Esophagus squamous epithelium (tissue), 5 donors: ENCODE measurements at regions not wholly inside any gene's neighbourhood (a gene's known extent, or its start where the extent isn't known, plus 50 kb on each side); places are given as distances from the start of the nearest gene placed in this dataset.

Source experiments
- DNase-seq: peaks from one replicate; lab custom pipeline; 2025; lab: John Stamatoyannopoulos, UW
- H3K27ac ChIP-seq, 4 donors: fragments of 200-600 bp; sonication (generic); one replicate each; pipeline ENCODE4 v1.5.1; 2016 to 2019; ENCODE audit warnings: mild to moderate bottlenecking in 1 of 4
- H3K27me3 ChIP-seq, 4 donors: fragments of 200-600 bp; sonication (generic); 1 replicate in 3 of 4; 2 replicates in 1 of 4; pipeline versions ENCODE4 v1.5.1 to v1.6.0; 2017 to 2021; ENCODE audit warnings: antibody characterized with exemption in 1 of 4
- H3K36me3 ChIP-seq, 3 donors: fragments of 200-600 bp; sonication (generic); one replicate each; pipeline ENCODE4 v1.5.1; 2016 to 2019
- H3K4me1 ChIP-seq, 3 donors: fragments of 200-600 bp; sonication (generic); one replicate each; pipeline ENCODE4 v1.5.1; 2017 to 2019
- H3K4me3 ChIP-seq, 4 donors: fragments of 200-600 bp; sonication (generic); 1 replicate in 3 of 4; 2 replicates in 1 of 4; pipeline ENCODE4 v1.5.1; 2016 to 2019; ENCODE audit warnings: mild to moderate bottlenecking in 2 of 4, moderate library complexity in 1 of 4
- H3K9me3 ChIP-seq, 3 donors: fragments of 200-600 bp; sonication (generic); one replicate each; pipeline ENCODE4 v1.5.1; 2016 to 2019
- POLR2A ChIP-seq, 4 donors: fragments of 450-650 bp; IDR thresholded peaks; one replicate each; pipeline ENCODE4 v1.6.1; 2017; ENCODE audit warnings: antibody characterized with exemption in 4 of 4, mild to moderate bottlenecking in 4 of 4, moderate library complexity in 3 of 4
- WGBS, 2 donors: methylation state at CpG; one replicate each; pipeline ENCODE4 v1.1.5; 2018; 5-methylcytosine and 5-hydroxymethylcytosine counted together
- intact Hi-C: fragments of 100-400 bp; cut with DNase I; formaldehyde crosslinking; loops from one replicate; pipeline ENCODE4 v1.15.0; 2022
- TF ChIP-seq, protein P1 (sequence below), 6 experiments: fragments of 450-650 bp in 4 of 6; fragments of 200-600 bp in 2 of 6; sonication (generic) in 2 of 6; IDR thresholded peaks; one replicate each; pipeline ENCODE4 v1.5.1; 2016 to 2019; ENCODE audit warnings: antibody characterized with exemption in 6 of 6, mild to moderate bottlenecking in 4 of 6, moderate library complexity in 4 of 6
- donor health status: DM: yes; HTN: yes; CAD: no.

DNA sequence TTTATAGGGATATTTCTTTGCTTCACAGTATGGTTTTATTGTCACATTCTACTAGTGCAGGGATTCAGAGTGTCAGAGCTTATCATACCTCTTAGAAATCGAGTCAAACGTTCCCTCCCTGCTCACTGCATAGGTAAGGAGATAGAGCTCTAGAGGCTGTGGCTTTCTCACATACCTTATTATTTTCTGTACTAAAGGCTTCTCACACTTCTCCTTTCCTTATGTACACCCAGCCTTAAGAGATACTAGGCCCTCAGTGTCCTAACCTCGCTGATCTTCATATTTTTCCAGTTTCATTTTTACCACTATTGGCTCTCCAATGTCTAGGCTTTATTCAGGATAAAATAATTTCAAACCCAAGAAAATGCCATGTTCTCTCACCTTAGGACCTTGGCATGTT lies 297.3 kb upstream of the RIOK2 start:
- H3K27ac ChIP-seq = no peak overlapping the region
- H3K4me1 ChIP-seq = no peaks in the 10 kb centered on the region
- no peaks in the 10 kb centered on the region for H3K27me3 ChIP-seq
- no peaks in the 10 kb centered on the region for H3K36me3 ChIP-seq
- no peak overlapping the region for H3K4me3 ChIP-seq
- TF ChIP-seq, protein P1, sequence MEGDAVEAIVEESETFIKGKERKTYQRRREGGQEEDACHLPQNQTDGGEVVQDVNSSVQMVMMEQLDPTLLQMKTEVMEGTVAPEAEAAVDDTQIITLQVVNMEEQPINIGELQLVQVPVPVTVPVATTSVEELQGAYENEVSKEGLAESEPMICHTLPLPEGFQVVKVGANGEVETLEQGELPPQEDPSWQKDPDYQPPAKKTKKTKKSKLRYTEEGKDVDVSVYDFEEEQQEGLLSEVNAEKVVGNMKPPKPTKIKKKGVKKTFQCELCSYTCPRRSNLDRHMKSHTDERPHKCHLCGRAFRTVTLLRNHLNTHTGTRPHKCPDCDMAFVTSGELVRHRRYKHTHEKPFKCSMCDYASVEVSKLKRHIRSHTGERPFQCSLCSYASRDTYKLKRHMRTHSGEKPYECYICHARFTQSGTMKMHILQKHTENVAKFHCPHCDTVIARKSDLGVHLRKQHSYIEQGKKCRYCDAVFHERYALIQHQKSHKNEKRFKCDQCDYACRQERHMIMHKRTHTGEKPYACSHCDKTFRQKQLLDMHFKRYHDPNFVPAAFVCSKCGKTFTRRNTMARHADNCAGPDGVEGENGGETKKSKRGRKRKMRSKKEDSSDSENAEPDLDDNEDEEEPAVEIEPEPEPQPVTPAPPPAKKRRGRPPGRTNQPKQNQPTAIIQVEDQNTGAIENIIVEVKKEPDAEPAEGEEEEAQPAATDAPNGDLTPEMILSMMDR (IDR thresholded peaks at IDR 0.05) = no peak
- TF ChIP-seq POLR2A (IDR thresholded peaks at IDR 0.05) = no peak
- 69 to 74% methylated on average over 3 of the region's 3 CpGs for WGBS, 2 donors
- intact Hi-C loops = no loop called here
- DNase-seq = no peak
- no peaks in the 10 kb centered on the region for H3K9me3 ChIP-seq

DNA sequence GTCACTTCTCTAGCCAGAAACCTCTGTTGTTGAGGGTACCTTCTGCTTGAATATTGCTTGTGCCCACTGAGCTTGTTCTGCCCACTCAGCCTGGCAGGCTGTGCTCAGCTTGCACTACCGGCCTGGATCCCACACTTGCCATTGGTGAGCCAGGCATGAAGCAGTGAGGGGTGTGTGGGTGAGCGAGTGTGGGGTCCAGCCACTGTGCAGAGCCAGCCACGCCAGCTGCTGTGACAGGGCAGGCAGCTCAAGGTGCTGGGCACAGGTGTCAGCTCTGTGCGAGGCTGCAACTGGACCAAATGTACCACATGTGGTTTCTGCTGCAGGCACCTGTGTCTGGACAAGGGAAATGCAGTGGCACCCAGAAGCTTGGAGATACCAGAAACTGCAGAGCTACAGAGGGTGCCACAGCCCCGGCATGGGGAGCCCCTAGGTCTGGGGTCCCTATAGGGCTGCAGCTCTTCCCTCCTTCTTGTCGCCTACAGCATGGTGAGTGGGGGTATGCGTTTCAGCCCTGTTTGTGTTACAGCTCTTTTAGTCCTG lies 305.1 kb upstream of the RIOK2 start:
- no peaks in the 10 kb centered on the region for H3K36me3 ChIP-seq
- peaks cover 0 to 13% (median 0%) of the 10 kb centered on the region in 4 donors for H3K27me3 ChIP-seq
- 92 to 100% methylated on average over 1 to 4 of the region's 7 CpGs for WGBS, 2 donors
- intact Hi-C loops = no loop called here
- TF ChIP-seq POLR2A (IDR thresholded peaks at IDR 0.05) = no peak
- TF ChIP-seq, protein P1 (IDR thresholded peaks at IDR 0.05) = no peak
- H3K27ac ChIP-seq = no peak overlapping the region
- no peak overlapping the region for H3K4me3 ChIP-seq
- DNase-seq = no peak
- H3K4me1 ChIP-seq = no peaks in the 10 kb centered on the region
- H3K9me3 ChIP-seq = no peaks in the 10 kb centered on the region

DNA sequence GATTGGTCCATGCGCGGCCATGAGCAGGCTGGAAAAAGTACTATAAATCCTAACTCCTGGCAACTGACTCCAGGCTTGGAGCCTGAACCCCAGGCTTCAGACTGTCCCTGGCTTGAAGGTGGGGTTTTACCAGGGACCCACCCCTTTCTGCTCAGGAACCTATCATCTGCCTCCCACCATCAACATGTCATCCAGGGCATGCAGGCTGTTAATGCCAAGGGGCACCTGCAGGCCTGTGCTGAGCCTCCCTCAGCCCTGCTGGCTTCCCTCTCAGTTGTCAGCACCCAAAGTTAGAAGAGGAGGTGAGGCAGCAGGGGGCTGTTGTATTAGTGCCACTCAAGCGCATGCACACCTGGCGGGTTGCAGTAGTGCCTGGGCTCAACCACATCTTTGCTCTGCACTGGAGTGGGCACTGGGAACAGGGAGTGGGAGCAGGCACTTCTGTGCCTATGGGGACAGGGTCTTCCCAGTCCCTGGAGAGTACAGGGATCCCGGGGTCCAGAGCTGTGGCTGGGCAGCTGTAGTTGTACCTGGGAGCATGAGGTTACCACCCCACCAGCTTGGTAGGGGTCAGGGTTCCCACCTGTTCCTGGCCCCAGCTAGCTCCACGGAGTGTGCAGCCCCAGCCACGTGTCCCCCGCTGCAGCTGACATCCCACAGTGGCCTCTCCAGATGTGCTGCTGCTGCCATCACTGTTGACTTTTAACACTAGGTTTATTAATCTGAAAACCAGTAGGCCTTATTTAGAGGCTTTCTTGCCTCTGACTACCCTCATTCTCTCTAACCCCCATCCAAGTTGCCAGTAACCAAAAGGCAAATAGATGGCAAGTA lies 306.2 kb upstream of the RIOK2 start:
- Histone ChIP-seq H3K9me3 (no peaks in the 10 kb centered on the region), H3K4me1 (no peaks in the 10 kb centered on the region), H3K4me3 (no peak overlapping the region), H3K27ac (no peak overlapping the region), H3K36me3 (no peaks in the 10 kb centered on the region), H3K27me3 (peaks cover 0 to 13% (median 0%) of the 10 kb centered on the region in 4 donors)
- 81% methylated on average over 3 to 4 of the region's 8 CpGs for WGBS, 2 donors
- DNase-seq = no peak
- intact Hi-C loops = no loop called here
- no peak for TF ChIP-seq POLR2A (IDR thresholded peaks at IDR 0.05)
- TF ChIP-seq, protein P1 (IDR thresholded peaks at IDR 0.05) = no peak

DNA sequence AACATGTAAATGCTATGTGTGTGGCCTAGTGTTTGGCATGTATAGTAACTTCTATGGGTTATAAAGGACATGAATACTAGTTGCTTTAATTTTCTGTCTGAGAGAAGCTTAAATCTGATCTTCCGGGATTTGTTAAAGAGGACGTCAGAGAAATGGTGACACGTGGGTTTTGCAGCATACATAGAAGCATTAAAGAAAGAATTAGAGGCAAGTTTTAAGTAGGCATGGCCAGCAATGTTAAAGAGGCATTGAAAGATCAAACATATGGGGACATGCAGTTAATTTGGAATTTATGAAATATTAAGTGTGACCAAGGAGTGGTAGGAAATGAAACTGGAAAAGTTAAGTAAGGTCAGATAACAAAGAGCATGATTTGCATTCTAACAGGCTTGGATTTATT lies 311.4 kb upstream of the RIOK2 start:
- Histone ChIP-seq H3K27ac (no peak overlapping the region), H3K27me3 (peaks cover 0 to 19% (median 0%) of the 10 kb centered on the region in 4 donors), H3K4me3 (no peak overlapping the region), H3K9me3 (no peaks in the 10 kb centered on the region), H3K4me1 (peaks cover 0 to 22% (median 2%) of the 10 kb centered on the region in 3 donors), H3K36me3 (no peaks in the 10 kb centered on the region)
- DNase-seq = no peak
- WGBS, 2 donors = 10 to 37% methylated on average over 3 of the region's 3 CpGs
- intact Hi-C loops = no loop called here
- TF ChIP-seq, protein P1 (IDR thresholded peaks at IDR 0.05) = no peak

DNA sequence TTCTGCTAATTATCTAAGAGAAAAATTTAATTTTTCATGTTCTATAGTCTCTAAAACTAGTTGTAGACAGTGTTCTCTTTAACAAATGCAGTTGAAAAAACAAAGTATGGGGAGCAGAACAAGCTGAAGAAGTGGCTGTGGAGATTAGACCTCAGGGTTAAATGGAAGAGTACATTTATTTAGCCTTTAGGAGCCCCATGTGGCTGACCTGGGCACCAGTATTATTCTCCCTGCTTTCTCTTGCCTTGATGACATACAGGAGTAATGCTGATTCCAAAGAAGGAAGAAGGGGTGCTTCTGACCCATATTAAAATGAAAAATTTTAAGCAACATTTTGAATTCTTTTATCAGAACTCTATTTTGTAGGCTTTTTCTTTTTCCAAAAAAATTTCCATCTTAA lies 312.3 kb upstream of the RIOK2 start:
- DNase-seq = no peak
- Histone ChIP-seq H3K4me3 (no peak overlapping the region), H3K9me3 (no peaks in the 10 kb centered on the region), H3K27me3 (peaks cover 0 to 19% (median 0%) of the 10 kb centered on the region in 4 donors), H3K36me3 (no peaks in the 10 kb centered on the region), H3K4me1 (peaks cover 0 to 27% (median 6%) of the 10 kb centered on the region in 3 donors), H3K27ac (no peak overlapping the region)
- TF ChIP-seq POLR2A (IDR thresholded peaks at IDR 0.05) = no peak
- TF ChIP-seq, protein P1 (IDR thresholded peaks at IDR 0.05) = no peak
- intact Hi-C loops = no loop called here
